Right cardiac atrium (tissue), 5 donors: ENCODE measurements at regions not wholly inside any gene's neighbourhood (a gene's known extent, or its start where the extent isn't known, plus 50 kb on each side); places are given as distances from the start of the nearest gene placed in this dataset.

Experiments
- ATAC-seq, 2 donors: fragments of 200-7000 bp; cut with Tn5 transposase; one replicate each; pipeline versions ENCODE4 v1.8.0 to v1.9.1; 2020; ENCODE audit warnings: moderate library complexity in 2 of 2, mild to moderate bottlenecking in 1 of 2
- DNase-seq, 3 donors: peaks; one replicate each; pipeline ENCODE4 v3.0.0-alpha.2; 2020
- H3K27ac ChIP-seq: one replicate; pipeline ENCODE4 v1.5.1; 2013; ENCODE audit warnings: mild to moderate bottlenecking, low read length, control low read depth, moderate library complexity
- H3K27me3 ChIP-seq: one replicate; pipeline ENCODE4 v1.6.1; 2013; ENCODE audit not compliant: control insufficient read depth, insufficient read depth
- H3K4me1 ChIP-seq: one replicate; pipeline ENCODE4 v1.6.1; 2013; ENCODE audit warnings: low read length; ENCODE audit not compliant: control insufficient read depth, insufficient read depth
- H3K4me3 ChIP-seq: one replicate; pipeline ENCODE4 v1.5.1; 2013; ENCODE audit warnings: low read length, control low read depth
- H3K9me3 ChIP-seq: one replicate; pipeline ENCODE4 v1.6.1; 2013; ENCODE audit warnings: low read length; ENCODE audit not compliant: control insufficient read depth
- WGBS: extraction: QIAGEN DNeasy Blood & Tissue Kit; methylation state at CpG from one replicate; pipeline ENCODE4 v1.1.7; 2013; 5-methylcytosine and 5-hydroxymethylcytosine counted together
- intact Hi-C, 4 donors: fragments of 100-400 bp; cut with DNase I; formaldehyde crosslinking; loops; one replicate each; pipeline versions ENCODE4 v1.11.0 to v1.14.0; 2022 to 2023
- donor health status: healthy with polysubstance abuse.
- donor health status: DM: no; HTN: yes; CAD: no.
- donor health status: DM: no; HTN: no; CAD: no.
- donor health status: DM: no; HTN: yes; CAD: no; lungs with severe emphysema.
- donor health status: DM: yes; HTN: yes; CAD: no.

GRCh38 chr5:98510143-98510985 is 263.1 kb upstream of the RGMB start:
- WGBS = 25% methylated on average over 10 of the region's 10 CpGs

DNA sequence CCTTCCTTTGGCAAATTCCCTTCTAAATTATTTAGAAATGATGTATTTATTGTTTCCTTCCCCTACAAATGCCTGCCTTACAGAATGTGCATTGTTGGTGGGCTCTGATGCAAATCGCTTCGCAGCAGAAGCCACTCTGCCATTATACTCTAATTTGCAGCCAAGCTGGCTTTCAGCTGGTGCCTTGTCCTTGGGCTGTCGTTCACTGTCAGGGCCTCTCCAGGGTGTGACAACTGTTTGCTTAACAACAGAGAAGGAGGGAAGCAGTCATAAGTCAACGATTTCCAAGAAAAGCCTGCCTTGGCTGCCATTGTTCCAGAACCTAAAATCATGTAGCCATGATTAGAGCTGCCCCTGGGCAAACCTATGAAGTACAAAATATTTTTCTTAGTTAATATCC is 260.1 kb upstream of the RGMB start:
- H3K4me1 ChIP-seq = no peaks in the 10 kb centered on the region
- DNase-seq = no peak
- ATAC-seq = no peak
- WGBS = 46% methylated on average over 4 of the region's 4 CpGs
- no peak overlapping the region for H3K27ac ChIP-seq
- H3K4me3 ChIP-seq = no peak overlapping the region
- H3K27me3 ChIP-seq = no peaks in the 10 kb centered on the region
- intact Hi-C loops = no loop called here
- no peaks in the 10 kb centered on the region for H3K9me3 ChIP-seq

More at GRCh38 chr5:98510143-98510985, 263.1 kb upstream of the RGMB start:
- no peak overlapping the region for H3K4me3 ChIP-seq
- ATAC-seq = peak in 1 of 2 donors; percentile 65
- DNase-seq = no peak
- H3K9me3 ChIP-seq = no peaks in the 10 kb centered on the region
- no peak overlapping the region for H3K27ac ChIP-seq
- H3K27me3 ChIP-seq = no peaks in the 10 kb centered on the region
- intact Hi-C loops = no loop called here
- H3K4me1 ChIP-seq = no peaks in the 10 kb centered on the region

- no peaks in the 10 kb centered on the region for H3K9me3 ChIP-seq
- no peaks in the 10 kb centered on the region for H3K4me1 ChIP-seq
- ATAC-seq (no peak), DNase-seq (no peak)
- no peak overlapping the region for H3K27ac ChIP-seq
- no peaks in the 10 kb centered on the region for H3K27me3 ChIP-seq
- 53% methylated on average over 3 of the region's 3 CpGs for WGBS
- H3K4me3 ChIP-seq = no peak overlapping the region
- intact Hi-C loops = no loop called here
Observed at GRCh38 chr5:98514215-98514614, 259.2 kb upstream of the RGMB start.

- Histone ChIP-seq H3K4me1 (no peaks in the 10 kb centered on the region), H3K27me3 (no peaks in the 10 kb centered on the region), H3K4me3 (no peak overlapping the region), H3K9me3 (no peaks in the 10 kb centered on the region), H3K27ac (no peak overlapping the region)
- DNase-seq (no peak), ATAC-seq (no peak)
- 79% methylated on average over 4 of the region's 4 CpGs for WGBS
- intact Hi-C loops = no loop called here
Observed at GRCh38 chr5:98516701-98517100, 256.8 kb upstream of the RGMB start.

DNA sequence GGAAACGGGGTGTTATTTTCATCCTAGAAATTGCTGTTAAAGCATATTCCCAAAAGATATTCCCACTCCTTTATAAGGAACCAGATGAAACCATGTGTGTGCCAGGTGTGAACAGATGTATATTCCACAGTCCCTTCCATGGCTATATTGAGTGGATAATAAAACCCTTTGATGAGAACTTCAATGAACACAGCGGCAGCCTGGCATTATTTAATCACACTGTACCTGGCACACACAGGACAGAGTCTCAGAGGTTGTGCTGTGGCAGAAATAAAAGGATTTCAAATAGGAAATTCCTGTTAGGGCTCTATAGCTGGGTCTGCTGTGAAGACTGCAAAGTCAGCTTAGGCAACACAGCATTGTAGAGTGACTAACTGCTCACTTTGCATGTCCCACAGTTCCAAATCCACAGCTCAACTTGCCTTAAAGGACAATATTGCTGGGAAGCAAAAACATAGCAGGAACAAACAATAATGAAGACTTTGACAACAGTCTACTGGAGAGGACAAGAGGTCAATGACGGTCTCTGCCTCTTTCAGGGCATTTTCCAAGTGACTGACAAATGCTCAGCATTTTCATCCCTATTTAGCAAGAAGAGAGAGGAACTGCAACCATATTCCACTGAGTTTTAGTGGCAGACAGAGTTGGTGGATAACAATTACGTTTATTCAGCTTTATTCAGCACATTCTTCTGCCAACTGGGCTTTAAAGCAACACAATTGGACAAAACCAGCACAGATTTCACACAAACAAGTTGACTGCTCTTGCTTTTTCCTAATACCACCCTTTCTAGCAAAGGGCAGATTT is 255.7 kb upstream of the RGMB start:
- no peaks in the 10 kb centered on the region for H3K27me3 ChIP-seq
- intact Hi-C loops = no loop called here
- no peaks in the 10 kb centered on the region for H3K4me1 ChIP-seq
- peak in 1 of 2 donors; percentile 24 for ATAC-seq
- 56% methylated on average over 4 of the region's 4 CpGs for WGBS
- no peak for DNase-seq
- H3K27ac ChIP-seq = no peak overlapping the region
- H3K9me3 ChIP-seq = no peaks in the 10 kb centered on the region
- no peak overlapping the region for H3K4me3 ChIP-seq

DNA sequence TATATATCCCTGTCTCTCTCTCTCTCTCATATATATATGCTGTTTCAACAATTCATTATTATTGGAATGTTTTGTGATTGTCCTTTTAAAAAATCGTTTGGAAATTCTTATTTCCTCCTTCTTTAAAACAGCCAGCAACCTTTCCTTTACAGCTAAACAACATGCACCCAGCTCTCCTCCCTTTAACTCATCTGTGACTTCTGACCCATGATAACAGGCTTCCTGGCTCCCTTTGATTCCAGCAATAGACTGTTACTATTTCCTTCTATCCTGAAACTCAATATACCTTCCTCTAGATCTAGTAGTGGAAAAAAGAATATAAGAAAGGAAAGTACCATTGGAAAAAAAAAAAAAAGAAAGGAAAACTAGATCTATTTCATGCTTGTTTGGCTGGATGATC is 254.7 kb upstream of the RGMB start:
- no peak for ATAC-seq
- H3K9me3 ChIP-seq = no peaks in the 10 kb centered on the region
- intact Hi-C loops = no loop called here
- 16% methylated on average over 1 of the region's 1 CpG for WGBS
- no peaks in the 10 kb centered on the region for H3K27me3 ChIP-seq
- no peak overlapping the region for H3K4me3 ChIP-seq
- no peaks in the 10 kb centered on the region for H3K4me1 ChIP-seq
- no peak for DNase-seq
- no peak overlapping the region for H3K27ac ChIP-seq

DNA sequence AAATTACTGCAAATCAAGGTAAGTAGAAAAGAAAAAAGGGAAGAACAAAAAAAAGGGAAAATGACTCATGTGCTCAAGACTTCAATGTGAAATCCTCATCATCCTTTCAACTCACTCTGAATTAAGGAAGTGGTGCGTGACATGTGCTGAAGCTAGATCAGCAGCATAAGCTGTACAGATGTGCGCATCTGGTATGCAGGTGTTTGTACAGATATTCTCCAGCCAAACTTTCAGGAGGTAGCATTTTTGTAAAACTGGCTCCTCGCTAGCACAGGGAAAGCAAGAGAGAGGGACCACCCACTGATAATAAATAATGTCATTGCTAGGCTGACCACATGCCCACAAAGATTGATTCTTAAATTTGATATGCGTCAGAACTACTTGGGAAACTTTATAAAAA is 253.9 kb upstream of the RGMB start:
- intact Hi-C loops = no loop called here
- 81% methylated on average over 4 of the region's 4 CpGs for WGBS

DNA sequence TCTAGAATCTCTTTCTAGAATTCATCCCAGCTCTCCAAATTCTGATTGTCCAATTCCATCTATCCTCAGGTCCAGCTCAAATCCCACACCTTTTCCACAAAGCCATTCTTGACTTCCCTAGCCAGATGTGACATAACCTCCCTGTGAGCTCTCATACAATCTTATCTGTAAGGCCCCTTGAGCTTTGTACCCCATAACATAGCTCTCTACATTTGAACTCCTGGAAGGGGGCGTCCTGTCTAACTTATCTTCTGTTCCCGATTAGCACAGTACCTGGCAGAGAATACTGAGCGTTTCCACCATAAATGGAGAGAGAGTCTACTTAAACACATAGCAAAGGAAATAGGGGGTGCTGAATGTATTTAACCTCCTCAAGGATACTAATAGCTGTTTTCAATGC is 251.6 kb upstream of the RGMB start:
- WGBS = 50% methylated on average over 3 of the region's 3 CpGs

More for the DNA sequence above, 253.9 kb upstream of the RGMB start:
- H3K4me3 ChIP-seq = no peak overlapping the region
- no peaks in the 10 kb centered on the region for H3K9me3 ChIP-seq
- no peak overlapping the region for H3K27ac ChIP-seq
- no peak for ATAC-seq
- H3K27me3 ChIP-seq = no peaks in the 10 kb centered on the region
- no peak for DNase-seq
- no peaks in the 10 kb centered on the region for H3K4me1 ChIP-seq

DNA sequence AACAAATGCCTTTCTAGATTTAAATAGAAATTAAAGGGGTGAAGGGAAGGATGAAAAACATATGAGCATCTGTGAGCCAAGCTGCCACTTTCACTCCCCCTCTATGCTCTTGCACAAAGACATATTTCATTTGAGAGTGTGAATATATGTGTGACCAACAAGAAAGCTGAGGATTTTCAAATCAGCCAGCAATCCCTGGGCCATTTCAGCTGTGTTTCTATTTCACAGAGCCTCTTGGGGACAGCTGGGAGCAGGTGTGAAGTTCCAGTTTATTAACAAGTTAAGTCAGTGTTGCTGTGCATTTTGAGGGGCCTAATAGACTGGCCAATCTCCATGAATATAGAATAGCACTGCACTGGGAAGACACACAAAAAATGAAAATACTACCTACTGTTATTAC is 248.7 kb upstream of the RGMB start:
- no peak overlapping the region for H3K4me3 ChIP-seq
- intact Hi-C loops = no loop called here
- H3K27me3 ChIP-seq = no peaks in the 10 kb centered on the region
- H3K27ac ChIP-seq = no peak overlapping the region
- H3K9me3 ChIP-seq = no peaks in the 10 kb centered on the region
- no peak for ATAC-seq
- H3K4me1 ChIP-seq = no peaks in the 10 kb centered on the region
- no peak for DNase-seq

More for the DNA sequence above, 251.6 kb upstream of the RGMB start:
- intact Hi-C loops = no loop called here
- no peak for ATAC-seq
- no peaks in the 10 kb centered on the region for H3K4me1 ChIP-seq
- H3K9me3 ChIP-seq = no peaks in the 10 kb centered on the region
- DNase-seq = no peak
- H3K4me3 ChIP-seq = no peak overlapping the region
- no peaks in the 10 kb centered on the region for H3K27me3 ChIP-seq
- H3K27ac ChIP-seq = no peak overlapping the region

GRCh38 chr5:98527846-98528245 is 245.6 kb upstream of the RGMB start:
- intact Hi-C loops = no loop called here

DNA sequence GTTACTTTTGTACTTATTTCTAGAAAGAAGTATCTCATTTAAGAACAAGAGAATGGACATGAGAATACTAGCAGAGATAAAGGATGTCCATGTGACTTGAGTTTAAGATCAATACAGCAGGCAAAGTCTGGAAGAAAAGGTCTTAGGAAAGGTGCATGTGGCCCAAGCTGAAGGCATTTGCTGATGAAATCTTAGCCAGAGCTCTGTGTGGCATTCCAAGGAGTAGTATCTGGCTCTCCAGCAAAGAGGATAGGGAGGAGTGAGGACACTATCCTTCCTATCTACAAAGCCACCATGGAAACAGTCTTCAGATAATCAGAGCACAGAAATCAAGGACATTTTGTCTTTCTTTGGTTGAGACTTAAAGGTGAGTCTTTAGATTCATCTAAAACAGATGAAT is 244.1 kb upstream of the RGMB start:
- Histone ChIP-seq H3K9me3 (no peaks in the 10 kb centered on the region), H3K27ac (no peak overlapping the region), H3K4me1 (no peaks in the 10 kb centered on the region), H3K4me3 (no peak overlapping the region), H3K27me3 (no peaks in the 10 kb centered on the region)
- ATAC-seq (no peak), DNase-seq (no peak)
- intact Hi-C loops = no loop called here

More at GRCh38 chr5:98527846-98528245, 245.6 kb upstream of the RGMB start:
- Histone ChIP-seq H3K27ac (no peak overlapping the region), H3K4me3 (no peak overlapping the region), H3K4me1 (no peaks in the 10 kb centered on the region), H3K27me3 (no peaks in the 10 kb centered on the region), H3K9me3 (no peaks in the 10 kb centered on the region)
- DNase-seq (no peak), ATAC-seq (no peak)
